Osteocyte (in vitro differentiated cells): ENCODE measurements at regions not wholly inside any gene's neighbourhood (a gene's known extent, or its start where the extent isn't known, plus 50 kb on each side); places are given as distances from the start of the nearest gene placed in this dataset.

ENCODE experiments used
- DNase-seq: peaks from one replicate; pipeline ENCODE4 v3.0.0; 2021; ENCODE audit warnings: mixed read lengths; ENCODE audit not compliant: unreplicated experiment; ENCODE audit errors: extremely low spot score
- H3K27ac Mint-ChIP-seq: one replicate; pipeline ENCODE4 v1.8.0; 2021; ENCODE audit warnings: mild to moderate bottlenecking, mixed read lengths; ENCODE audit not compliant: unreplicated experiment
- H3K27me3 Mint-ChIP-seq: one replicate; pipeline ENCODE4 v1.8.0; 2021; ENCODE audit warnings: mixed read lengths; ENCODE audit not compliant: unreplicated experiment
- H3K36me3 Mint-ChIP-seq: one replicate; pipeline ENCODE4 v1.8.0; 2021; ENCODE audit warnings: mixed read lengths; ENCODE audit not compliant: unreplicated experiment
- H3K4me1 Mint-ChIP-seq: one replicate; pipeline ENCODE4 v1.8.0; 2021; ENCODE audit warnings: mixed read lengths; ENCODE audit not compliant: unreplicated experiment
- H3K4me3 Mint-ChIP-seq: one replicate; pipeline ENCODE4 v1.8.0; 2021; ENCODE audit warnings: mild to moderate bottlenecking, moderate library complexity, mixed read lengths; ENCODE audit not compliant: unreplicated experiment
- H3K9me3 Mint-ChIP-seq: one replicate; pipeline ENCODE4 v1.8.0; 2021; ENCODE audit warnings: mixed read lengths; ENCODE audit not compliant: unreplicated experiment
- CTCF ChIP-seq: fragments of 200-600 bp; sonication (generic); IDR thresholded peaks from 2 replicates; pipeline ENCODE4 v1.5.0; 2021; ENCODE audit warnings: antibody characterized with exemption, mild to moderate bottlenecking, moderate library complexity

- peaks cover 2% of the 10 kb centered on the region for H3K27me3 Mint-ChIP-seq
- H3K4me1 Mint-ChIP-seq: no peaks in the 10 kb centered on the region
- H3K4me3 Mint-ChIP-seq: no peak overlapping the region
- H3K27ac Mint-ChIP-seq: no peak overlapping the region
- TF ChIP-seq CTCF: no peak
- no peaks in the 10 kb centered on the region for H3K9me3 Mint-ChIP-seq
- no peak for DNase-seq
- H3K36me3 Mint-ChIP-seq: no peaks in the 10 kb centered on the region
Measured at GRCh38 chr4:100782356-100782755, 264.5 kb upstream of the EMCN start.

- DNase-seq: no peak
- H3K4me3 Mint-ChIP-seq: no peak overlapping the region
- no peaks in the 10 kb centered on the region for H3K9me3 Mint-ChIP-seq
- no peak overlapping the region for H3K27ac Mint-ChIP-seq
- H3K4me1 Mint-ChIP-seq: no peaks in the 10 kb centered on the region
- H3K36me3 Mint-ChIP-seq: no peaks in the 10 kb centered on the region
- H3K27me3 Mint-ChIP-seq: peaks cover 2% of the 10 kb centered on the region
- TF ChIP-seq CTCF: no peak
Measured at GRCh38 chr4:100781435-100781834, 263.6 kb upstream of the EMCN start.

DNA sequence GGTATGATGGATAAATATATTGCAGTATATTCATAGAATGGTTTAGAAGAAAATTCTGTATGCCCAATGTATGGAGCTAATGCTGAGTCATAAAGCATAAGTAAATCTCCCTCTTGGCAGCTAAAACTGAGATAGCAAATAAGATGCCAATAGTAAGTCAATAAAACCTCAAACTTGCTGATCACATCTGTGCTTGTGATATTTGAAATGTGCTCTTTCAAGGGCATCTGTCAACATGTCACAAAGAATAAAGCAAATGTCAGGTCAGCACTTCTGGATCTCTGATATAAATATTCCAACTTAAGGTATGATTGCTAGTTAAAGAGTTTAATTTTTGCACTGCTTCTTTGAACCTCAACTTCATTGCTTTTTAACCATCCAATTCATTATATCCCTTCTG lies 262.3 kb upstream of the EMCN start:
- no peak overlapping the region for H3K4me3 Mint-ChIP-seq
- TF ChIP-seq CTCF: no peak
- peaks cover 2% of the 10 kb centered on the region for H3K27me3 Mint-ChIP-seq
- H3K4me1 Mint-ChIP-seq: no peaks in the 10 kb centered on the region
- peaks cover 8% of the 10 kb centered on the region for H3K9me3 Mint-ChIP-seq
- H3K27ac Mint-ChIP-seq: no peak overlapping the region
- H3K36me3 Mint-ChIP-seq: no peaks in the 10 kb centered on the region
- DNase-seq: no peak

DNA sequence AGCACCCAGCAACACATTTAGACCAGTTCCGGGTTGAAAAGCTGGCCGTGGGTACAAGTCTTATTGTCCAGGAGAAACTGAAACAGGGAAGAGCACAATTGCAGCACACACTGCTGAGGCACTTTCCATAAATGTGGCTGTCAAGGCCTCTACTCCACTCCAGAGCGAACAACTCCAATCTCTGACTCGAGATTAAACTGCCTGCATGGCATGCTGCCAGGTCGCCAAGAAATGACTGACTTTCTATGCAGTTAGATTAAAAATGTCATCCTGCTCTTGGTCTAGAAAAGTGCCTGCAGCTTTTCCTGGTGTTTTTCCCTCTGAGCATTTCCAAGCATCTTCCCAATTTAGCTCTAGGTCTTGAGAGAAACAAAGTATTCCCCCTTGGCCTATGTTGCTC lies 260.6 kb upstream of the EMCN start:
- DNase-seq: no peak
- H3K27ac Mint-ChIP-seq: no peak overlapping the region

GRCh38 chr4:100762738-100763137 lies 244.9 kb upstream of the EMCN start:
- Mint-ChIP-seq H3K27me3 (peaks cover 9% of the 10 kb centered on the region), H3K36me3 (no peaks in the 10 kb centered on the region), H3K4me1 (no peaks in the 10 kb centered on the region), H3K4me3 (no peak overlapping the region), H3K9me3 (peaks cover 32% of the 10 kb centered on the region), H3K27ac (no peak overlapping the region)
- no peak for TF ChIP-seq CTCF
- no peak for DNase-seq

More for the DNA sequence above, 260.6 kb upstream of the EMCN start:
- peaks cover 14% of the 10 kb centered on the region for H3K9me3 Mint-ChIP-seq
- no peak for TF ChIP-seq CTCF
- peaks cover 7% of the 10 kb centered on the region for H3K27me3 Mint-ChIP-seq
- H3K4me3 Mint-ChIP-seq: no peak overlapping the region
- H3K36me3 Mint-ChIP-seq: no peaks in the 10 kb centered on the region
- H3K4me1 Mint-ChIP-seq: no peaks in the 10 kb centered on the region
